Amniotic stem cell (primary cell): ENCODE measurements at regions not wholly inside any gene's neighbourhood (a gene's known extent, or its start where the extent isn't known, plus 50 kb on each side); places are given as distances from the start of the nearest gene placed in this dataset.

ENCODE experiments used
- DNase-seq: peaks from one replicate; lab custom pipeline; 2025; lab: John Stamatoyannopoulos, UW

- no peak for DNase-seq
Observed at GRCh38 chr15:96524676-96525417, 194.3 kb downstream of the NR2F2 start.

DNA sequence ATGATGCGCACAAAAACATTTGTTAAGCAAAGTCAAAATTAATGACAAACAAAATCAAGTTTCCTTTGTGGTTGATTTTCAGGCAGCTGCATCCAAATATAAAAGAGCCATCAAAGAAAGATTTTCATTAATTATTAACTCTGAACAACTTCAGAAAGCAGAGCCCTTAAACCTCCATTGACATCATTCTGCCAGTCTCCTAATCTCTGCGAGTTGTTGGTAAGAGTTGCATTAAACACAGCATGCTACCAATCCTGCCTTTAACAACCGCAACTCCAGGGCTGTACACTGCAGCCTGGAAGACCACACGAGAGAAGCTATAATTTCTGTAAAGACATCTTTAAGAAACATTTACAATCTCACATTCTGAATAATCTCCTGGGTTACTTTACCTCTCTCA lies 204.6 kb downstream of the NR2F2 start:
- DNase-seq: no peak

DNA sequence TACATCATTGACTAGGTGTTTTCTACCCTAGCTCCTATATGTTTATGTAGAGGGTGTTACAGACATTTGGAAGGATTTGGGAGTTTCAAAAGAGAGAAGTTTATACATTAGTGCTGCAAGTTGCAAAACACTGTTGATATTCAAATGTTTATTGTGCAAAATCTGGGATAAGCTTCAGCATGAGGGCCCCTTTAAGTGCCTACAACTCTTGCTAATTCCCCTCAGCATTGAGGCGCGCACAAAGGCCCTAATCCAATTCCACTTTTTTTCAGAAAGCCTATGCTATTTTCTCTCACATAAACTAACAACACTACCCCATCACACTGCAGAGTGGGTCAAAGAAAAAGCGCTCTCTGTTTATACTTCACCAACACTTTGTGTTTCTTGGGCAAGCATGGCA lies 208.0 kb downstream of the NR2F2 start:
- no peak for DNase-seq

- DNase-seq: no peak
Observed at GRCh38 chr15:96540283-96540682, 209.8 kb downstream of the NR2F2 start.

GRCh38 chr15:96542130-96542770 lies 211.8 kb downstream of the NR2F2 start:
- no peak for DNase-seq

- no peak for DNase-seq
Observed at GRCh38 chr15:96544162-96544756, 213.8 kb downstream of the NR2F2 start.

GRCh38 chr15:96549136-96549535 lies 218.6 kb downstream of the NR2F2 start:
- DNase-seq: no peak

DNA sequence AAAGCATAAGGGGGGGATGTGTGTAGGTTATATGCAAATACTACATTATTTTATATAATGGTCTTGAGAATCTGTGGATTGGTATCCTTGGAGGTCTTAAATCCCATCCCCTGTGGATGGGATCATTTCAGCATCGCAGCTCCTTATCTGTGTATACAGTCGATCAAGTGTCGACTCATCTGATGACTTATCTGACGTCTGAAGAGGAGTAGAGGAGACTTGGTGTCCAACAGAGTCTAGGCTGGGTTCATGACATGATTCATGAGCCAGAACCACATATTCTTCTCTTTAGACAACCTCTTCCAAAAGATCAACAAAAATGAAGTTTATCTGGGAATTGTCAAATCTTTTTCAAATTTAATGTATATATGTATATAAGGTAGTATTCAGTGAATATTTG lies 220.7 kb downstream of the NR2F2 start:
- DNase-seq: no peak

DNA sequence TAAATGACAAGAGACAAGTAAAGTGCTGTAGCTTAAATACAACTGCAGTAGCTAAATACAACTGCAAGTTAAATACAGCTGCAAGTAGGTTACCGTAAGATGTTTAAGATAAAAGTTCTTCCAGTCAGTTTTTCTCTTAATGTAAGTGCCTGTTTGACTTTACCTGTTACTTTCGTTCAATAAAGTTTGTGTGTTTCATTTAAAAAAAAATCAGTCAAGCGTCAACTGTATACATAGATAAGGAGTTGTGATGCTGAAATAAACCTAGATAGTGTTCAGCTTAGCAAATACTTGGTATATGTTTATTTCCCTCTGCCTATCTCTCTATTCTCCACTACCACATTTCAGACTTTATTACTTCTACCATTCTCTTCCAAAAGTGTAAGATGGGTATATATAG lies 221.2 kb downstream of the NR2F2 start:
- DNase-seq: no peak

- no peak for DNase-seq
Observed at GRCh38 chr15:96553006-96553405, 222.5 kb downstream of the NR2F2 start.

GRCh38 chr15:96553451-96553850 lies 223.0 kb downstream of the NR2F2 start:
- DNase-seq: no peak

DNA sequence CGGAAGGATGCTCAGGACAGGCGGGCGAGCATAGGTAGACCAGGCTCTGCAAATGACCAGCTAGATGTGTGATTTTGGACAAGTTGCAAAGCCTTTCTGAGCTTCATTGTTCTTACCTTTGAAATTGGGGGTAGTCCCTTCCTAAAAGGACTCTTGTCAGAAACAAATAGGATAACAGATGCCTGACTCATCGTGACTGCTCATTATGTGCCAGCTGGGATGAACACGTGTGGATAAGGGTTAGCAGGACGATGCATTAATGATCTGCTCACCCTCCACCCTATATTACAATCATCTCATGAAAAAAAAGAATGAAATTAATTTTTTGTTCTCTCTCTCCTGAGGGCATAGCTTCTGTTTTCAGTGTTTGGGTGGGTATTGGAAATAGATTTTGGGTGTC lies 223.4 kb downstream of the NR2F2 start:
- no peak for DNase-seq

DNA sequence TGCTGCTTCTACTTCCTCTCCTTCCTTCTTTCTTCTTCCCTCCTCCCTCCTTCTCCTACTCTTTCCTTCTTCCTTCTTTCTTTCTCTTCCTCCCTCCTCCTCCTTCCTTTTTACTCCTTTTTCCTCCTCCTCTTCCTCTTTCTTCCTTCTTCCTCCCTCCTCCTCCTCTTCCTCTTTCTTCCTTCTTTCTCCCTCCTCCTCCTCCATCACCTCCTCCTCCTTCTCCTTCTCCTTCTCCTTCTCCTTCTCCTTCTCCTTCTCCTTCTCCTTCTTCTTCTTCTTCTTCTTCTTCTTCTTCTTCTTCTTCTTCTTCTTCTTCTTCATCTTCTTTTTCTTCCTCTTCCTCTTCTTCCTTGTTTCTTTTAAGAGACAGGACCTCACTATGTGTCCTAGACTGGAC lies 224.0 kb downstream of the NR2F2 start:
- no peak for DNase-seq

- no peak for DNase-seq
Observed at GRCh38 chr15:96559087-96559486, 228.6 kb downstream of the NR2F2 start.

- no peak for DNase-seq
Observed at GRCh38 chr15:96559631-96560030, 229.1 kb downstream of the NR2F2 start.

- no peak for DNase-seq
Observed at GRCh38 chr15:96560246-96560895, 229.9 kb downstream of the NR2F2 start.

- DNase-seq: no peak
Observed at GRCh38 chr15:96561593-96561992, 231.1 kb downstream of the NR2F2 start.

GRCh38 chr15:96564546-96564945 lies 234.0 kb downstream of the NR2F2 start:
- DNase-seq: no peak

DNA sequence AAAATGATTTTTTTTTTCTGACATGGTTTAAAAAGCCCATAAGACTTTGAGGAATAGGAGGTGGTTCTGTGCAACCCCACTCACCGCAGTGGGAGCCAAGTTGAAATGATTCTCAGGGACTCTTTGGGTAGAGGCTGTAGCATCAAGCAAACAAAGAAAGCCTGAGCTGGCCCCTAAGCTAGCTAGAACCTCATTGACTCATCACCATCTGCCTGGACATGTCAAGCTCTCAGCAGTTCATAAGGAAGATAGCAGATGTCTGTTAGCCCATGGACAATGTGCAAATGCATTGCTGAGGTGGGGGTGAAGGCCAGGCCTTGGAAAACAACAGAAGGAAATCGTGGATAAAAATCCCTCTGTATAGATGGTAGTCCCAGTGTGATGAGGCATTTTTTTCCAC lies 234.8 kb downstream of the NR2F2 start:
- no peak for DNase-seq

DNA sequence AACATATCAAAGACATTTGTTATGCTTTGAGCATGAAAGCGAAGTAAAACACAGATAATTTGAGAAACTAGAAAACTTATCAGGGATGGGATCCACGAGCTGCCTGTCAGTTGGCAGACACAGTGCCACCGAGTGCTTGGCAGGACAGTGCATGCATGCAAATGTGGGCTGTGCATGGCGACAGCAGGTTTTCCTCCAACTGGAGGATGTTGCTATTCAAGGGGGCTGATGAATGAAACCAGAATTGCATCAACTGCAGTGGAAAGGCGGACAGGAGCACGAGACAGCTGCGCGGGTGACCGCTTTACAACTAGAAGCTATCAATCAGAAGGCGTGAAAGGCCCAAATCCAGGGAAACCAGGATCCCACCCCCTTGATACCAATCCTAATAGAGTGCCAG lies 244.3 kb downstream of the NR2F2 start:
- no peak for DNase-seq

GRCh38 chr15:96576596-96576995 lies 246.1 kb downstream of the NR2F2 start:
- no peak for DNase-seq

DNA sequence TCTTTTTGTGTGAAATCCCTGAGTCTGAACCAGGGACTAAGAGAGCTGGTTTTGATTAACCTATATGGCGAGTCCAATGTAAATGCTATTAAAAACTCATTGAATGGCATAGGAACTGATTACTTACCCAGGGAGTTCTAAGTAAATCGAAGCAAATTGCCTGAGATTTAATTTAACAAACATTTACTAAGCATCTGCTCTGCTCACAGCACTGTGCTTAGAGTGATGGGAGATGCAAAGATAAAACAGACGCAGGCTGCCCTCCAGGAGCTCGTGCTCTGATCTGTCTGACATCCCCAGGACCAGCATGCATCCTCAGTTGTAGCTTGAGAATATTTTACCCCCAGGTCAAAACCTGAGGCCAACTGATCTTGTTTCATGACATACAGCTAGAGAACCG lies 247.9 kb downstream of the NR2F2 start:
- DNase-seq: no peak

DNA sequence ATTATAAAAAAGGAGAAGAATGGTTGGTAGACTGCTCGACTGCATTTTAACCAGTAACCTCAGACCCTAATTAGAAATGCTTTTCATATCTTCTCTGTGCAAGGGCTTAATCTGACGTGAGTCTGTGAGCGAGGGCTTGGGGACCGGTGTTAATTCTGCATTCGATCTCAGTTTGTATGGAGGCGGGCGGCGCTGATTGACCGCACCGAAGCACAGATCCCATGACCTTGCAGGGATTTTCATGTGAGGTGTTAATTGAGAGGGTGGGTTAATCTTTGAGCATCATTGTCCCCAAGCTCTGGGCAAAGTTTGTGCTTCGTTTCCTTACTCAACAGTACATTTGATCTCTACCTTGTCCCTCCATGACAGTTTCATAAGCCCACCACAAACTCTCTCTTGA lies 250.9 kb downstream of the NR2F2 start:
- DNase-seq: no peak
